ENCODE measurements at regions not wholly inside any gene's neighbourhood (a gene's known extent, or its start where the extent isn't known, plus 50 kb on each side); places are given as distances from the start of the nearest gene placed in this dataset.
"Not testable (repeated sequence)": the region's sequence is repeated elsewhere in the genome, so short reads cannot be mapped to it uniquely, and the experiment has no call there.

- intact Hi-C loops (cut with DNase I; ENCODE audit: low total_unique reads) = no loop called here
- H3K27ac ChIP-seq = no peak overlapping the region
- no peaks in the 10 kb centered on the region for H3K27me3 ChIP-seq
- no peak for DNase-seq (ENCODE audit: low spot score in 2 of 2)
- H3K4me1 ChIP-seq = no peaks in the 10 kb centered on the region
- H3K36me3 ChIP-seq = no peaks in the 10 kb centered on the region
- H3K9me3 ChIP-seq = no peaks in the 10 kb centered on the region
- H3K4me3 ChIP-seq = no peak overlapping the region
- TF ChIP-seq POLR2A (IDR thresholded peaks at IDR 0.05) = no peak
- TF ChIP-seq POLR2AphosphoS5 (IDR thresholded peaks at IDR 0.05) = no peak
- no peak for TF ChIP-seq CTCF (IDR thresholded peaks at IDR 0.05)
These were observed 81.2 kb upstream of the NIPBL start for GRCh38 chr5:36795366-36795765.

- no peak for TF ChIP-seq CTCF (IDR thresholded peaks at IDR 0.05)
- Histone ChIP-seq H3K4me1 (no peaks in the 10 kb centered on the region), H3K27ac (no peak overlapping the region), H3K4me3 (no peak overlapping the region), H3K36me3 (no peaks in the 10 kb centered on the region), H3K9me3 (no peaks in the 10 kb centered on the region), H3K27me3 (no peaks in the 10 kb centered on the region)
- no peak for DNase-seq (ENCODE audit: low spot score in 2 of 2)
- intact Hi-C loops (cut with DNase I; ENCODE audit: low total_unique reads) = no loop called here
These were observed 80.4 kb upstream of the NIPBL start for GRCh38 chr5:36796155-36796554.

- intact Hi-C loops (cut with DNase I; ENCODE audit: low total_unique reads) = no loop called here
These were observed 75.0 kb upstream of the NIPBL start for GRCh38 chr5:36801523-36801922.

GRCh38 chr5:36802187-36802586, 74.4 kb upstream of the NIPBL start:
- no peak overlapping the region for H3K4me3 ChIP-seq
- intact Hi-C loops (cut with DNase I; ENCODE audit: low total_unique reads) = no loop called here
- H3K4me1 ChIP-seq = no peaks in the 10 kb centered on the region
- TF ChIP-seq CTCF (IDR thresholded peaks at IDR 0.05) = no peak
- TF ChIP-seq POLR2A (IDR thresholded peaks at IDR 0.05) = no peak
- TF ChIP-seq POLR2AphosphoS5 (IDR thresholded peaks at IDR 0.05) = no peak
- H3K27ac ChIP-seq = no peak overlapping the region
- no peaks in the 10 kb centered on the region for H3K9me3 ChIP-seq
- H3K36me3 ChIP-seq = no peaks in the 10 kb centered on the region
- H3K27me3 ChIP-seq = no peaks in the 10 kb centered on the region
- DNase-seq (ENCODE audit: low spot score in 2 of 2) = no peak

More at GRCh38 chr5:36801523-36801922, 75.0 kb upstream of the NIPBL start:
- Histone ChIP-seq H3K4me1 (no peaks in the 10 kb centered on the region), H3K27me3 (no peaks in the 10 kb centered on the region), H3K4me3 (no peak overlapping the region), H3K9me3 (no peaks in the 10 kb centered on the region), H3K27ac (no peak overlapping the region), H3K36me3 (no peaks in the 10 kb centered on the region)
- DNase-seq (ENCODE audit: low spot score in 2 of 2) = no peak
- TF ChIP-seq CTCF (IDR thresholded peaks at IDR 0.05) (no peak), POLR2A (IDR thresholded peaks at IDR 0.05) (no peak), POLR2AphosphoS5 (IDR thresholded peaks at IDR 0.05) (no peak)

DNA sequence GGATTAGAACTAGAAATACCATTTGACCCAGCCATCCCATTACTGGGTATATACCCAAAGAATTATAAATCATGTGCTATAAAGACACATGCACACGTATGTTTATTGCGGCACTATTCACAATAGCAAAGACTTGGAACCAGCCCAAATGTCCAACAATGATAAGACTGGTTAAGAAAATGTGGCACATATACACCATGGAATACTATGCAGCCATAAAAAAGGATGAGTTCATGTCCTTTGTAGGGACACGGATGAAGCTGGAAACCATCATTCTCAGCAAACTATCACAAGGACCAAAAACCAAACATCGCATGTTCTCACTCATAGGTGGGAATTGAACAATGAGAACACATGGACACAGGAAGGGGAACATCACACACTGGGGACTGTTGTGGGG, 63.3 kb upstream of the NIPBL start:
- DNase-seq (ENCODE audit: low spot score in 2 of 2); H3K4me3 ChIP-seq; H3K4me1 ChIP-seq; H3K9me3 ChIP-seq; H3K27ac ChIP-seq; intact Hi-C loops (cut with DNase I; ENCODE audit: low total_unique reads); H3K36me3 ChIP-seq; H3K27me3 ChIP-seq: not testable (repeated sequence)

GRCh38 chr5:36815871-36816270, 60.7 kb upstream of the NIPBL start:
- intact Hi-C loops (cut with DNase I; ENCODE audit: low total_unique reads) = no loop called here
- no peak for TF ChIP-seq CTCF (IDR thresholded peaks at IDR 0.05)
- no peak for TF ChIP-seq POLR2A (IDR thresholded peaks at IDR 0.05)
- no peak for TF ChIP-seq POLR2AphosphoS5 (IDR thresholded peaks at IDR 0.05)

More at GRCh38 chr5:36815871-36816270, 60.7 kb upstream of the NIPBL start:
- Histone ChIP-seq H3K27ac (no peak overlapping the region), H3K27me3 (no peaks in the 10 kb centered on the region), H3K4me3 (no peak overlapping the region), H3K36me3 (no peaks in the 10 kb centered on the region), H3K4me1 (no peaks in the 10 kb centered on the region), H3K9me3 (no peaks in the 10 kb centered on the region)
- no peak for DNase-seq (ENCODE audit: low spot score in 2 of 2)

All from breast epithelium (tissue), 4 donors.